ENCODE measurements at regions not wholly inside any gene's neighbourhood (a gene's known extent, or its start where the extent isn't known, plus 50 kb on each side); places are given as distances from the start of the nearest gene placed in this dataset.
A peak's percentile ranks its signal among the peaks of the same experiment; 100 is the strongest.

DNA sequence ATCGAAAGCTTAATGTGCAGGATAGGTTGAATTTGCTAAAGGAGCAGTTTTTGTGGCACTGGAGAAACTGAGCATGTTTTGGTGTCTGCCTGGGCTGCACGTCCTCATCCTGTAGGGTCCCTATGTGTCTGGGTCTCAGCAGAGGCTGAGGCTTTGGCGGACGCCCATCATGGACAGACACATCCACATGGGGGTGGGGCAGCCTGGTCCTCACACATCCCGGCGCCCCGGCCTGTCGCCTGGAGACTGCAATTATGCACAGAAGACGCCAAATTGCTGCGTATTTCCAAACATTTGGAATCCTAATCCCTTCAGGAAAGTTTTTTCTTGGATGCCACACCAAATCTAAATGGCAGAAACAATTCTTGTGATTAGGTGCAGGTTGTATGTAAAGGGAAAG, 128.2 kb upstream of the TWIST2 start:
- H3K4me1 ChIP-seq (ENCODE audit: control insufficient read depth in 4 of 4, insufficient read depth in 4 of 4, low read length in 3 of 4) = no peaks in the 10 kb centered on the region
- WGBS = 89% methylated on average over 10 of the region's 10 CpGs
- DNase-seq (ENCODE audit: low spot score) = no peak
- no peaks in the 10 kb centered on the region for H3K36me3 ChIP-seq (ENCODE audit: control insufficient read depth in 4 of 4, insufficient read depth in 3 of 4, low read depth in 1 of 4, low read length in 3 of 4)
- TF ChIP-seq YY1 (IDR thresholded peaks at IDR 0.05) (no peak), RAD21 (IDR thresholded peaks at IDR 0.05) (no peak), HNF4A (conservative IDR thresholded peaks at IDR 0.05) (no peak), HNF4G (IDR thresholded peaks at IDR 0.05) (no peak), TAF1 (conservative IDR thresholded peaks at IDR 0.05) (no peak), FOXA1 (IDR thresholded peaks at IDR 0.05) (no peak)
- TF ChIP-seq, protein P1, sequence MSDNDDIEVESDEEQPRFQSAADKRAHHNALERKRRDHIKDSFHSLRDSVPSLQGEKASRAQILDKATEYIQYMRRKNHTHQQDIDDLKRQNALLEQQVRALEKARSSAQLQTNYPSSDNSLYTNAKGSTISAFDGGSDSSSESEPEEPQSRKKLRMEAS (IDR thresholded peaks at IDR 0.05) = no peak
- TF ChIP-seq, protein P2, sequence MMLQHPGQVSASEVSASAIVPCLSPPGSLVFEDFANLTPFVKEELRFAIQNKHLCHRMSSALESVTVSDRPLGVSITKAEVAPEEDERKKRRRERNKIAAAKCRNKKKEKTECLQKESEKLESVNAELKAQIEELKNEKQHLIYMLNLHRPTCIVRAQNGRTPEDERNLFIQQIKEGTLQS (IDR thresholded peaks at IDR 0.05) = no peak
- no peaks in the 10 kb centered on the region for H3K27me3 ChIP-seq (ENCODE audit: control insufficient read depth in 4 of 4, insufficient read depth in 4 of 4, low read length in 3 of 4)
- no peaks in the 10 kb centered on the region for H3K9me3 ChIP-seq (ENCODE audit: control insufficient read depth in 4 of 4, low read length in 3 of 4)
- H3K4me3 ChIP-seq (ENCODE audit: low read depth in 1 of 3, low read length in 3 of 3) = no peak overlapping the region
- no peak overlapping the region for H3K9ac ChIP-seq (ENCODE audit: low read depth in 1 of 2, low read length in 2 of 2)
- H3K27ac ChIP-seq (ENCODE audit: low read depth in 1 of 2, low read length in 2 of 2) = no peak overlapping the region

DNA sequence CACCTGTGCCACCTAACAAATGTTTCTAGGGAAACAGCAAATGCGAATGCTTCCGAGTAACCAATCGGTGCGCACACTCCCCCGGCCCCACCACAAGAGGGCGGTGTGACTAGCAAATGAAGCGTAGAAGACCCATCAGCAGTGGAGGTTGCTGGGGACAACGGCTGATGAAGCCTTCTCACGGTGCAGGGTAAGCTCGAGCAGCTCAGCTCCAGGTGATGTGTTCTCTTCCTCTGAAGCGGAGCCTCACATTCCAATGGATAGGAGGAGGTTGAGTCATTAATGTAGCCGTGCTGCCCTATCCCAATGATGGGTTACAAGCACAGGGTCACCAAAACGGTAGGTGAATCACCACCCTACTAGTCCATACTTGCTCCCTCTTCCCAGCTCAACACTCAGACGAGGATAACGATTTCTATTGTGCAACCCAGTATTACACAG, 127.6 kb upstream of the TWIST2 start:
- Histone ChIP-seq H3K9ac (ENCODE audit: low read depth in 1 of 2, low read length in 2 of 2) (no peak overlapping the region), H3K27ac (ENCODE audit: low read depth in 1 of 2, low read length in 2 of 2) (no peak overlapping the region), H3K4me3 (ENCODE audit: low read depth in 1 of 3, low read length in 3 of 3) (no peak overlapping the region), H3K4me1 (ENCODE audit: control insufficient read depth in 4 of 4, insufficient read depth in 4 of 4, low read length in 3 of 4) (no peaks in the 10 kb centered on the region), H3K36me3 (ENCODE audit: control insufficient read depth in 4 of 4, insufficient read depth in 3 of 4, low read depth in 1 of 4, low read length in 3 of 4) (no peaks in the 10 kb centered on the region), H3K27me3 (ENCODE audit: control insufficient read depth in 4 of 4, insufficient read depth in 4 of 4, low read length in 3 of 4) (no peaks in the 10 kb centered on the region), H3K9me3 (ENCODE audit: control insufficient read depth in 4 of 4, low read length in 3 of 4) (no peaks in the 10 kb centered on the region)
- DNase-seq (ENCODE audit: low spot score) = peak; percentile 58
- WGBS = 32% methylated on average over 15 of the region's 15 CpGs
- TF ChIP-seq, protein P3, sequence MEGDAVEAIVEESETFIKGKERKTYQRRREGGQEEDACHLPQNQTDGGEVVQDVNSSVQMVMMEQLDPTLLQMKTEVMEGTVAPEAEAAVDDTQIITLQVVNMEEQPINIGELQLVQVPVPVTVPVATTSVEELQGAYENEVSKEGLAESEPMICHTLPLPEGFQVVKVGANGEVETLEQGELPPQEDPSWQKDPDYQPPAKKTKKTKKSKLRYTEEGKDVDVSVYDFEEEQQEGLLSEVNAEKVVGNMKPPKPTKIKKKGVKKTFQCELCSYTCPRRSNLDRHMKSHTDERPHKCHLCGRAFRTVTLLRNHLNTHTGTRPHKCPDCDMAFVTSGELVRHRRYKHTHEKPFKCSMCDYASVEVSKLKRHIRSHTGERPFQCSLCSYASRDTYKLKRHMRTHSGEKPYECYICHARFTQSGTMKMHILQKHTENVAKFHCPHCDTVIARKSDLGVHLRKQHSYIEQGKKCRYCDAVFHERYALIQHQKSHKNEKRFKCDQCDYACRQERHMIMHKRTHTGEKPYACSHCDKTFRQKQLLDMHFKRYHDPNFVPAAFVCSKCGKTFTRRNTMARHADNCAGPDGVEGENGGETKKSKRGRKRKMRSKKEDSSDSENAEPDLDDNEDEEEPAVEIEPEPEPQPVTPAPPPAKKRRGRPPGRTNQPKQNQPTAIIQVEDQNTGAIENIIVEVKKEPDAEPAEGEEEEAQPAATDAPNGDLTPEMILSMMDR (IDR thresholded peaks at IDR 0.05; ENCODE audit: low read depth, low read length, missing input control) = peak; percentile 51
- TF ChIP-seq SP1 (IDR thresholded peaks at IDR 0.05) = no peak
- TF ChIP-seq RAD21 (IDR thresholded peaks at IDR 0.05) = peak; percentile 42 to 69

DNA sequence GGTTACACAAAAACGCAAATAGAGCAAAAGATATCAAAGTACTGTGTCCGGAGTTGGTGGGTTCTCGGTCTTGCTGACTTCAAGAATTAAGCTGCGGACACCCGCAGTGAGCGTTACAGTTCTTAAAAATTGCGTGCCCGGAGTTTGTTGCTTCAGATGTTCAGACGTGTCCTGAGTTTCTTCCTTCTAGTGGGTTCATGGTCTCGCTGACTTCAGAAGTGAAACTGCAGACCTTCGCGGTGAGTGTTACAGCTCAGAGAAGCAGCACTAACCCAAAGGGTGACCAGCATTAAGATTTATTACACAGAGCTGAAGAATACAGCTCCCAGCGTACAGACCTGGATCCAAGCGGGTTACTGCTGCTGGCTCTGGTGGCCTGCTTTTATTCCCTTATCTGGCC, 125.7 kb upstream of the TWIST2 start:
- DNase-seq (ENCODE audit: low spot score) = no peak
- H3K4me3 ChIP-seq (ENCODE audit: low read depth in 1 of 3, low read length in 3 of 3) = no peak overlapping the region
- peaks cover 0 to 3% (median 2%) of the 10 kb centered on the region in 4 donors for H3K9me3 ChIP-seq (ENCODE audit: control insufficient read depth in 4 of 4, low read length in 3 of 4)
- TF ChIP-seq HNF4G (IDR thresholded peaks at IDR 0.05) = no peak
- no peak for TF ChIP-seq HNF4A (conservative IDR thresholded peaks at IDR 0.05)
- no peak for TF ChIP-seq FOXA2 (IDR thresholded peaks at IDR 0.05)
- no peak for TF ChIP-seq GABPA (IDR thresholded peaks at IDR 0.05 in 1 of 2, conservative IDR thresholded peaks at IDR 0.05 in 1 of 2)
- TF ChIP-seq, protein P2 (IDR thresholded peaks at IDR 0.05) = no peak
- TF ChIP-seq YY1 (IDR thresholded peaks at IDR 0.05) = no peak
- TF ChIP-seq, protein P3 (IDR thresholded peaks at IDR 0.05; ENCODE audit: low read depth, low read length, missing input control) = no peak
- TF ChIP-seq RXRA (IDR thresholded peaks at IDR 0.05) = no peak
- TF ChIP-seq, protein P4, sequence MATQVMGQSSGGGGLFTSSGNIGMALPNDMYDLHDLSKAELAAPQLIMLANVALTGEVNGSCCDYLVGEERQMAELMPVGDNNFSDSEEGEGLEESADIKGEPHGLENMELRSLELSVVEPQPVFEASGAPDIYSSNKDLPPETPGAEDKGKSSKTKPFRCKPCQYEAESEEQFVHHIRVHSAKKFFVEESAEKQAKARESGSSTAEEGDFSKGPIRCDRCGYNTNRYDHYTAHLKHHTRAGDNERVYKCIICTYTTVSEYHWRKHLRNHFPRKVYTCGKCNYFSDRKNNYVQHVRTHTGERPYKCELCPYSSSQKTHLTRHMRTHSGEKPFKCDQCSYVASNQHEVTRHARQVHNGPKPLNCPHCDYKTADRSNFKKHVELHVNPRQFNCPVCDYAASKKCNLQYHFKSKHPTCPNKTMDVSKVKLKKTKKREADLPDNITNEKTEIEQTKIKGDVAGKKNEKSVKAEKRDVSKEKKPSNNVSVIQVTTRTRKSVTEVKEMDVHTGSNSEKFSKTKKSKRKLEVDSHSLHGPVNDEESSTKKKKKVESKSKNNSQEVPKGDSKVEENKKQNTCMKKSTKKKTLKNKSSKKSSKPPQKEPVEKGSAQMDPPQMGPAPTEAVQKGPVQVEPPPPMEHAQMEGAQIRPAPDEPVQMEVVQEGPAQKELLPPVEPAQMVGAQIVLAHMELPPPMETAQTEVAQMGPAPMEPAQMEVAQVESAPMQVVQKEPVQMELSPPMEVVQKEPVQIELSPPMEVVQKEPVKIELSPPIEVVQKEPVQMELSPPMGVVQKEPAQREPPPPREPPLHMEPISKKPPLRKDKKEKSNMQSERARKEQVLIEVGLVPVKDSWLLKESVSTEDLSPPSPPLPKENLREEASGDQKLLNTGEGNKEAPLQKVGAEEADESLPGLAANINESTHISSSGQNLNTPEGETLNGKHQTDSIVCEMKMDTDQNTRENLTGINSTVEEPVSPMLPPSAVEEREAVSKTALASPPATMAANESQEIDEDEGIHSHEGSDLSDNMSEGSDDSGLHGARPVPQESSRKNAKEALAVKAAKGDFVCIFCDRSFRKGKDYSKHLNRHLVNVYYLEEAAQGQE (IDR thresholded peaks at IDR 0.05) = no peak
- no peaks in the 10 kb centered on the region for H3K27me3 ChIP-seq (ENCODE audit: control insufficient read depth in 4 of 4, insufficient read depth in 4 of 4, low read length in 3 of 4)
- H3K4me1 ChIP-seq (ENCODE audit: control insufficient read depth in 4 of 4, insufficient read depth in 4 of 4, low read length in 3 of 4) = no peaks in the 10 kb centered on the region
- H3K36me3 ChIP-seq (ENCODE audit: control insufficient read depth in 4 of 4, insufficient read depth in 3 of 4, low read depth in 1 of 4, low read length in 3 of 4) = no peaks in the 10 kb centered on the region
- no peak overlapping the region for H3K27ac ChIP-seq (ENCODE audit: low read depth in 1 of 2, low read length in 2 of 2)
- WGBS = 91% methylated on average over 14 of the region's 14 CpGs
- no peak overlapping the region for H3K9ac ChIP-seq (ENCODE audit: low read depth in 1 of 2, low read length in 2 of 2)
